ENCODE measurements at regions not wholly inside any gene's neighbourhood (a gene's known extent, or its start where the extent isn't known, plus 50 kb on each side); places are given as distances from the start of the nearest gene placed in this dataset.

- no peak for DNase-seq
These were observed 194.8 kb upstream of the NRP1 start for GRCh38 chr10:33529234-33529633.

GRCh38 chr10:33524966-33525365 is 190.5 kb upstream of the NRP1 start:
- no peak for DNase-seq

- no peak for DNase-seq
These were observed 189.6 kb upstream of the NRP1 start for GRCh38 chr10:33524041-33524440.

- DNase-seq = no peak
These were observed 188.8 kb upstream of the NRP1 start for GRCh38 chr10:33523236-33523792.

GRCh38 chr10:33521904-33522303 is 187.4 kb upstream of the NRP1 start:
- DNase-seq = no peak

GRCh38 chr10:33521062-33521461 is 186.6 kb upstream of the NRP1 start:
- no peak for DNase-seq

- no peak for DNase-seq
These were observed 185.8 kb upstream of the NRP1 start for GRCh38 chr10:33520223-33520622.

GRCh38 chr10:33519130-33519860 is 184.8 kb upstream of the NRP1 start:
- no peak for DNase-seq

- no peak for DNase-seq
These were observed 175.7 kb upstream of the NRP1 start for GRCh38 chr10:33510206-33510605.

- peak; percentile 23 for DNase-seq
These were observed 174.9 kb upstream of the NRP1 start for GRCh38 chr10:33509231-33509831.

- DNase-seq = no peak
These were observed 173.4 kb upstream of the NRP1 start for GRCh38 chr10:33507662-33508425.

GRCh38 chr10:33506838-33507661 is 172.6 kb upstream of the NRP1 start:
- no peak for DNase-seq

- DNase-seq = no peak
These were observed 171.9 kb upstream of the NRP1 start for GRCh38 chr10:33506391-33506790.

- no peak for DNase-seq
These were observed 166.7 kb upstream of the NRP1 start for GRCh38 chr10:33501161-33501560.

GRCh38 chr10:33498391-33498891 is 164.0 kb upstream of the NRP1 start:
- no peak for DNase-seq

GRCh38 chr10:33497338-33497737 is 162.9 kb upstream of the NRP1 start:
- no peak for DNase-seq

- no peak for DNase-seq
These were observed 161.6 kb upstream of the NRP1 start for GRCh38 chr10:33496096-33496495.

- no peak for DNase-seq
These were observed 160.3 kb upstream of the NRP1 start for GRCh38 chr10:33494694-33495265.

GRCh38 chr10:33493978-33494377 is 159.5 kb upstream of the NRP1 start:
- no peak for DNase-seq

GRCh38 chr10:33493497-33493896 is 159.0 kb upstream of the NRP1 start:
- no peak for DNase-seq

- no peak for DNase-seq
These were observed 158.4 kb upstream of the NRP1 start for GRCh38 chr10:33492701-33493345.
